ENCODE measurements at regions not wholly inside any gene's neighbourhood (a gene's known extent, or its start where the extent isn't known, plus 50 kb on each side); places are given as distances from the start of the nearest gene placed in this dataset.

- TF ChIP-seq POLR2A (IDR thresholded peaks at IDR 0.05) (no peak), CTCF (IDR thresholded peaks at IDR 0.05) (no peak)
Observed at GRCh38 chr10:10758306-10758705, 259.4 kb upstream of the CELF2 start.

Measured in esophagus squamous epithelium (tissue), 4 donors.